GM12864 (cell line): ENCODE measurements at regions not wholly inside any gene's neighbourhood (a gene's known extent, or its start where the extent isn't known, plus 50 kb on each side); places are given as distances from the start of the nearest gene placed in this dataset.
"Not testable (repeated sequence)": the region's sequence is repeated elsewhere in the genome, so short reads cannot be mapped to it uniquely, and the experiment has no call there.

ENCODE experiments used
- DNase-seq: peaks from one replicate; pipeline ENCODE4 v3.0.0-alpha.2; 2011; ENCODE audit warnings: low read depth
- H3K4me3 ChIP-seq: 2 replicates; pipeline ENCODE4 v1.5.1; 2011; ENCODE audit warnings: mild to moderate bottlenecking, low read depth, low read length, control low read depth
- TF ChIP-seq, protein P1 (sequence below): IDR thresholded peaks from 2 replicates; pipeline ENCODE4 v1.5.1; 2011; ENCODE audit warnings: low read depth, mild to moderate bottlenecking, moderate library complexity, low read length, control low read depth, inconsistent platforms; ENCODE audit errors: missing control alignments

DNA sequence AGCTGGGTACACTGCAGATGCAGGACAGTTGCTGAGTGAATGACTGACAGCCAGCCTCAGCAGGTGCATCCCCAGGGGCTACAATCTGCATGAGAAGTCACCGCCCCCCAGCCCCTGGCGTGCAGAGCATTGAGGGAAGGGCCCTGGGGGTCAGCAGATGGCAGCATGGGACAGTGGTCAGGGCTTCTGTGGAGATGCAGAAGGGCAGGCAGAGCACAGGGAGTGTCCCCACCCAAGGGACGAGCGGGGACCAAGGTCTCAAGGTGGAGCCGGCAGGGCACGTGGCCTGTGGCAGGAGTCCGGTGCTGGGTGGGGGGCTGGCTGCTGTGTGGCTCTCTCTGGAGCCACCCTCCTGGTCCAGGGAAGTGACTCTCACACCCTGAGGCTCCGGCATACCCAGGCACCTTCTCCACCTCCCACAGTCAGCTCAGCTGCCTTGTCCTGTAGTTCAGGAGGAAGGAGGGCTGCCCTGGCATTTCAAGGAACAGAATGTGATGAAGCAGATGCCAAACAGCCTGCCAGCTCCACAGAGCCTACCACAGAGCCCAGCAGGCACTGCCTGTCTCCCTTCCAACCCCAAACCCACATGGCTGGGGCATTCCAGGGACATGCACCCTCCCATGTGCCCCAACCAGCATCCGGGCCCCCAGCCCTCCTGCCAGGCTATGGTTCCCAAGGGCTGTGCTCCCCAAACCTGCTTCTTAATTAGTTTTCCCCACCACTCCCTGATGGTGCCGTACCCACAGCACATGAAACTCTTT is 114.5 kb downstream of the TMEM130 start:
- no peak for DNase-seq
- TF ChIP-seq, protein P1, sequence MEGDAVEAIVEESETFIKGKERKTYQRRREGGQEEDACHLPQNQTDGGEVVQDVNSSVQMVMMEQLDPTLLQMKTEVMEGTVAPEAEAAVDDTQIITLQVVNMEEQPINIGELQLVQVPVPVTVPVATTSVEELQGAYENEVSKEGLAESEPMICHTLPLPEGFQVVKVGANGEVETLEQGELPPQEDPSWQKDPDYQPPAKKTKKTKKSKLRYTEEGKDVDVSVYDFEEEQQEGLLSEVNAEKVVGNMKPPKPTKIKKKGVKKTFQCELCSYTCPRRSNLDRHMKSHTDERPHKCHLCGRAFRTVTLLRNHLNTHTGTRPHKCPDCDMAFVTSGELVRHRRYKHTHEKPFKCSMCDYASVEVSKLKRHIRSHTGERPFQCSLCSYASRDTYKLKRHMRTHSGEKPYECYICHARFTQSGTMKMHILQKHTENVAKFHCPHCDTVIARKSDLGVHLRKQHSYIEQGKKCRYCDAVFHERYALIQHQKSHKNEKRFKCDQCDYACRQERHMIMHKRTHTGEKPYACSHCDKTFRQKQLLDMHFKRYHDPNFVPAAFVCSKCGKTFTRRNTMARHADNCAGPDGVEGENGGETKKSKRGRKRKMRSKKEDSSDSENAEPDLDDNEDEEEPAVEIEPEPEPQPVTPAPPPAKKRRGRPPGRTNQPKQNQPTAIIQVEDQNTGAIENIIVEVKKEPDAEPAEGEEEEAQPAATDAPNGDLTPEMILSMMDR = peak; percentile 19
- H3K4me3 ChIP-seq = no peak overlapping the region

GRCh38 chr7:98758157-98758556 is 111.7 kb downstream of the TMEM130 start:
- no peak for DNase-seq
- H3K4me3 ChIP-seq = no peak overlapping the region
- TF ChIP-seq, protein P1 = no peak

GRCh38 chr7:98760201-98760651 is 109.6 kb downstream of the TMEM130 start:
- DNase-seq = no peak
- H3K4me3 ChIP-seq = no peak overlapping the region
- TF ChIP-seq, protein P1 = no peak

GRCh38 chr7:98761225-98761624 is 108.6 kb downstream of the TMEM130 start:
- DNase-seq = no peak
- TF ChIP-seq, protein P1 = no peak
- no peak overlapping the region for H3K4me3 ChIP-seq

- TF ChIP-seq, protein P1 = no peak
- H3K4me3 ChIP-seq = no peak overlapping the region
Measured at GRCh38 chr7:98762620-98763019, 107.2 kb downstream of the TMEM130 start.

GRCh38 chr7:98763441-98763840 is 106.4 kb downstream of the TMEM130 start:
- TF ChIP-seq, protein P1 = no peak
- no peak overlapping the region for H3K4me3 ChIP-seq
- no peak for DNase-seq

More at GRCh38 chr7:98762620-98763019, 107.2 kb downstream of the TMEM130 start:
- no peak for DNase-seq

- no peak for DNase-seq
- no peak overlapping the region for H3K4me3 ChIP-seq
- TF ChIP-seq, protein P1 = no peak
Measured at GRCh38 chr7:98764946-98765345, 104.9 kb downstream of the TMEM130 start.

DNA sequence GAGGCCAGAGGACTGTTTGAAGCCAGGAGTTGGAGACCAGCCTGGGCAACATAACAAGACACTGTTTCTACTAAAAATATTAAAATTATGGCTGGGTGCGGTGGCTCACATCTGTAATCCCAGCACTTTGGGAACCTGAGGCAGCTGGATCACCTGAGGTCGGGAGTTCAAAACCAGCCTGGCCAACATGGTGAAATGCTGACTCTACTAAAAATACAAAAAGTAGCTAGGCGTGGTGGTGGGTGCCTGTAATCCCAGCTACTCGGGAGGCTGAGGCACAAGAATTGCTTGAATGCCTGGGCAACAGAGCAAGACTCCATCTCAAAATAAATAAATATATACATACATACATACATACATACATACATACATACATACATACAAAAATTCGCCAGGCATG is 99.7 kb downstream of the TMEM130 start:
- DNase-seq, H3K4me3 ChIP-seq: not testable (repeated sequence)
